ENCODE measurements at regions not wholly inside any gene's neighbourhood (a gene's known extent, or its start where the extent isn't known, plus 50 kb on each side); places are given as distances from the start of the nearest gene placed in this dataset.

- TF ChIP-seq CTCF (IDR thresholded peaks at IDR 0.05): no peak
- no peak for TF ChIP-seq POLR2A (IDR thresholded peaks at IDR 0.05)
Measured at GRCh38 chr7:121752706-121753105, 120.3 kb upstream of the PTPRZ1 start.

All from breast epithelium (tissue), 3 donors.